Mucosa of descending colon (tissue), 3 donors: ENCODE measurements at regions not wholly inside any gene's neighbourhood (a gene's known extent, or its start where the extent isn't known, plus 50 kb on each side); places are given as distances from the start of the nearest gene placed in this dataset.

ENCODE experiments used
- ATAC-seq: fragments of 200-7000 bp; cut with Tn5 transposase; one replicate; pipeline ENCODE4 v1.9.1; 2020; ENCODE audit warnings: mild to moderate bottlenecking, moderate library complexity
- DNase-seq, 3 donors: peaks; one replicate each; pipeline ENCODE4 v3.0.0-alpha.2; 2020
- H3K36me3 ChIP-seq: fragments of 200-600 bp; one replicate; pipeline ENCODE4 v1.8.0; 2021; ENCODE audit warnings: low read depth, mild to moderate bottlenecking
- H3K4me1 ChIP-seq: fragments of 200-600 bp; one replicate; pipeline ENCODE4 v1.8.0; 2021; ENCODE audit warnings: low read depth, mild to moderate bottlenecking
- H3K4me3 ChIP-seq: fragments of 200-600 bp; one replicate; pipeline ENCODE4 v1.8.0; 2021; ENCODE audit warnings: mild to moderate bottlenecking
- H3K9me3 ChIP-seq: fragments of 200-600 bp; one replicate; pipeline ENCODE4 v1.8.0; 2021; ENCODE audit warnings: mild to moderate bottlenecking
- CTCF ChIP-seq: fragments of 200-600 bp; IDR thresholded peaks from one replicate; pipeline ENCODE4 v1.8.0; 2022; ENCODE audit warnings: antibody characterized with exemption, mild to moderate bottlenecking
- intact Hi-C, 2 donors: fragments of 100-400 bp; cut with DNase I in 1 of 2; cut with micrococcal nuclease in 1 of 2; formaldehyde crosslinking; loops; one replicate each; pipeline versions ENCODE4 v1.11.0 to v1.11.1; 2022; cut with DNase I, micrococcal nuclease
- donor health status: DM: no; HTN: no; CAD: no; lungs with moderate emphysema.
- donor health status: DM: no; HTN: no; CAD: no.
- donor health status: DM: no; HTN: yes; CAD: no.

- TF ChIP-seq CTCF: no peak
- H3K4me1 ChIP-seq: no peaks in the 10 kb centered on the region
- no peaks in the 10 kb centered on the region for H3K36me3 ChIP-seq
- no peaks in the 10 kb centered on the region for H3K9me3 ChIP-seq
- DNase-seq (no peak), ATAC-seq (no peak)
- H3K4me3 ChIP-seq: no peak overlapping the region
- intact Hi-C loops: no loop called here
These were observed 500.0 kb downstream of the NOVA1 start for GRCh38 chr14:26097852-26098251.

- intact Hi-C loops: no loop called here
- no peak for ATAC-seq
- TF ChIP-seq CTCF: no peak
- DNase-seq: no peak
- H3K36me3 ChIP-seq: no peaks in the 10 kb centered on the region
- no peaks in the 10 kb centered on the region for H3K9me3 ChIP-seq
- H3K4me3 ChIP-seq: no peak overlapping the region
- H3K4me1 ChIP-seq: no peaks in the 10 kb centered on the region
These were observed 509.6 kb downstream of the NOVA1 start for GRCh38 chr14:26088275-26088674.

- intact Hi-C loops: no loop called here
- ATAC-seq (no peak), DNase-seq (no peak)
- H3K4me1 ChIP-seq: no peaks in the 10 kb centered on the region
- no peaks in the 10 kb centered on the region for H3K36me3 ChIP-seq
- H3K9me3 ChIP-seq: no peaks in the 10 kb centered on the region
- TF ChIP-seq CTCF: no peak
- no peak overlapping the region for H3K4me3 ChIP-seq
These were observed 516.8 kb downstream of the NOVA1 start for GRCh38 chr14:26081043-26081442.

- DNase-seq: no peak
- no peaks in the 10 kb centered on the region for H3K9me3 ChIP-seq
- TF ChIP-seq CTCF: no peak
- no peak overlapping the region for H3K4me3 ChIP-seq
- H3K36me3 ChIP-seq: no peaks in the 10 kb centered on the region
- no peak for ATAC-seq
- intact Hi-C loops: no loop called here
- no peaks in the 10 kb centered on the region for H3K4me1 ChIP-seq
These were observed 519.3 kb downstream of the NOVA1 start for GRCh38 chr14:26078561-26078960.

- intact Hi-C loops: no loop called here
- DNase-seq (no peak), ATAC-seq (no peak)
- Histone ChIP-seq H3K4me1 (no peaks in the 10 kb centered on the region), H3K4me3 (no peak overlapping the region), H3K36me3 (no peaks in the 10 kb centered on the region), H3K9me3 (no peaks in the 10 kb centered on the region)
- no peak for TF ChIP-seq CTCF
These were observed 522.9 kb downstream of the NOVA1 start for GRCh38 chr14:26074892-26075291.

- Histone ChIP-seq H3K4me1 (no peaks in the 10 kb centered on the region), H3K4me3 (no peak overlapping the region), H3K9me3 (no peaks in the 10 kb centered on the region), H3K36me3 (no peaks in the 10 kb centered on the region)
- no peak for ATAC-seq
- intact Hi-C loops: no loop called here
- TF ChIP-seq CTCF: no peak
- no peak for DNase-seq
These were observed 527.4 kb downstream of the NOVA1 start for GRCh38 chr14:26070443-26070842.
